ENCODE measurements at regions not wholly inside any gene's neighbourhood (a gene's known extent, or its start where the extent isn't known, plus 50 kb on each side); places are given as distances from the start of the nearest gene placed in this dataset.
A peak's percentile ranks its signal among the peaks of the same experiment; 100 is the strongest.

GRCh38 chr2:16508490-16508851, 157.2 kb downstream of the CYRIA start:
- Histone ChIP-seq H3K79me2 (ENCODE audit: control insufficient read depth, insufficient read depth, low read length) (no peaks in the 10 kb centered on the region), H2AFZ (ENCODE audit: insufficient read depth, low read depth, low read length, poor library complexity, severe bottlenecking) (no peak overlapping the region), H3K27me3 (replicated peaks in 1 of 4; ENCODE audit: control extremely low read depth in 1 of 4, control insufficient read depth in 3 of 4, insufficient read depth in 4 of 4, low read length in 3 of 4) (peaks cover 0 to 40% (median 13%) of the 10 kb centered on the region in 4 experiments), H3K4me2 (replicated peaks; ENCODE audit: low read depth, low read length, poor library complexity, severe bottlenecking) (peak overlapping the region; percentile 40), H3K27ac (ENCODE audit: low read length in 2 of 2) (no peak overlapping the region), H3K4me3 (ENCODE audit: control extremely low read depth in 1 of 5, extremely low read depth in 1 of 5, insufficient read depth in 1 of 5, low read depth in 2 of 5, low read length in 4 of 5) (no peak overlapping the region), H3K4me1 (ENCODE audit: control insufficient read depth in 2 of 2, insufficient read depth in 2 of 2, low read length in 2 of 2) (no peaks in the 10 kb centered on the region), H3K9ac (ENCODE audit: low read length) (no peak overlapping the region), H4K20me1 (ENCODE audit: control insufficient read depth, insufficient read depth, low read length, poor library complexity, severe bottlenecking) (no peaks in the 10 kb centered on the region), H3K36me3 (replicated peaks in 1 of 2; ENCODE audit: control extremely low read depth in 1 of 2, control insufficient read depth in 1 of 2, extremely low read depth in 1 of 2, insufficient read depth in 2 of 2, low read length in 1 of 2) (no peaks in the 10 kb centered on the region), H3K9me3 (ENCODE audit: control extremely low read depth in 1 of 3, control insufficient read depth in 2 of 3, insufficient read depth in 1 of 3, low read length in 2 of 3) (peaks cover 0 to 7% (median 0%) of the 10 kb centered on the region in 3 donors)
- Mint-ChIP-seq H3K27me3 (peaks cover 59% of the 10 kb centered on the region), H3K9me3 (ENCODE audit: insufficient read depth) (no peaks in the 10 kb centered on the region), H3K4me3 (no peak overlapping the region), H3K4me1 (peaks cover 5% of the 10 kb centered on the region), H3K27ac (no peak overlapping the region)
- DNase-seq (no peak), ATAC-seq (ENCODE audit: low read depth) (no peak)
- intact Hi-C loops (cut with micrococcal nuclease), result no loop called here
- CTCF ChIA-PET, result no interaction called here
- POLR2A ChIA-PET, result no interaction called here
- 26% methylated on average over 12 of the region's 12 CpGs for WGBS (ENCODE audit: insufficient coverage)
- TF ChIP-seq EZH2 (IDR thresholded peaks at IDR 0.05; ENCODE audit: borderline replicate concordance, insufficient read depth, low read depth, low read length, poor library complexity, severe bottlenecking), result no peak
- no peak for TF ChIP-seq CTCF (IDR thresholded peaks at IDR 0.05)

GRCh38 chr2:16507655-16508489, 157.8 kb downstream of the CYRIA start:
- no peak overlapping the region for H3K4me3 ChIP-seq (ENCODE audit: control extremely low read depth in 1 of 5, extremely low read depth in 1 of 5, insufficient read depth in 1 of 5, low read depth in 2 of 5, low read length in 4 of 5)
- H3K9me3 ChIP-seq (ENCODE audit: control extremely low read depth in 1 of 3, control insufficient read depth in 2 of 3, insufficient read depth in 1 of 3, low read length in 2 of 3), result peaks cover 0 to 7% (median 0%) of the 10 kb centered on the region in 3 donors
- Mint-ChIP-seq H3K9me3 (ENCODE audit: insufficient read depth) (no peaks in the 10 kb centered on the region), H3K4me3 (no peak overlapping the region), H3K27ac (no peak overlapping the region), H3K4me1 (peaks cover 5% of the 10 kb centered on the region), H3K27me3 (peaks cover 58% of the 10 kb centered on the region)
- peak overlapping the region; percentile 40 for H3K4me2 ChIP-seq (replicated peaks; ENCODE audit: low read depth, low read length, poor library complexity, severe bottlenecking)
- no peaks in the 10 kb centered on the region for H3K79me2 ChIP-seq (ENCODE audit: control insufficient read depth, insufficient read depth, low read length)
- WGBS (ENCODE audit: insufficient coverage), result 15% methylated on average over 58 of the region's 58 CpGs
- H3K27ac ChIP-seq (ENCODE audit: low read length in 2 of 2), result no peak overlapping the region
- no peaks in the 10 kb centered on the region for H3K36me3 ChIP-seq (replicated peaks in 1 of 2; ENCODE audit: control extremely low read depth in 1 of 2, control insufficient read depth in 1 of 2, extremely low read depth in 1 of 2, insufficient read depth in 2 of 2, low read length in 1 of 2)
- peaks cover 0 to 41% (median 13%) of the 10 kb centered on the region in 4 experiments for H3K27me3 ChIP-seq (replicated peaks in 1 of 4; ENCODE audit: control extremely low read depth in 1 of 4, control insufficient read depth in 3 of 4, insufficient read depth in 4 of 4, low read length in 3 of 4)
- no peak for DNase-seq
- H3K4me1 ChIP-seq (ENCODE audit: control insufficient read depth in 2 of 2, insufficient read depth in 2 of 2, low read length in 2 of 2), result no peaks in the 10 kb centered on the region
- ChIA-PET POLR2A (no interaction called here), CTCF (no interaction called here)
- H4K20me1 ChIP-seq (ENCODE audit: control insufficient read depth, insufficient read depth, low read length, poor library complexity, severe bottlenecking), result no peaks in the 10 kb centered on the region
- intact Hi-C loops (cut with micrococcal nuclease), result no loop called here
- peak; percentile 17 for ATAC-seq (ENCODE audit: low read depth)
- no peak overlapping the region for H3K9ac ChIP-seq (ENCODE audit: low read length)
- TF ChIP-seq EZH2 (IDR thresholded peaks at IDR 0.05; ENCODE audit: borderline replicate concordance, insufficient read depth, low read depth, low read length, poor library complexity, severe bottlenecking) (no peak), CTCF (IDR thresholded peaks at IDR 0.05) (no peak)
- H2AFZ ChIP-seq (ENCODE audit: insufficient read depth, low read depth, low read length, poor library complexity, severe bottlenecking), result no peak overlapping the region

All from B cell (primary cell).